K562 (cell line): ENCODE measurements at regions not wholly inside any gene's neighbourhood (a gene's known extent, or its start where the extent isn't known, plus 50 kb on each side); places are given as distances from the start of the nearest gene placed in this dataset.

ENCODE experiments used
- HCFC1 ChIP-seq: IDR thresholded peaks from 2 replicates; pipeline ENCODE4 v1.6.1; 2012; ENCODE audit warnings: low read depth, low read length, improper control_type of control experiment
- PBX2 ChIP-seq, 2 experiments: IDR thresholded peaks in 1 of 2; conservative IDR thresholded peaks in 1 of 2; 2 replicates each; pipeline ENCODE4 v1.6.1; 2016; ENCODE audit warnings: low read depth in 2 of 2, mild to moderate bottlenecking in 1 of 2, missing compliant biosample characterization in 1 of 2, missing genetic modification characterization in 1 of 2, moderate library complexity in 1 of 2
- RERE ChIP-seq: sonication (generic); formaldehyde crosslinking; IDR thresholded peaks from 2 replicates; pipeline ENCODE4 v1.8.0; 2023; ENCODE audit warnings: missing genetic modification reagents, mild to moderate bottlenecking, borderline replicate concordance
- SMARCA4 ChIP-seq: fragments of 450-650 bp; IDR thresholded peaks from 2 replicates; pipeline ENCODE4 v1.6.1; 2016
- ZNF212 ChIP-seq: fragments of 450-650 bp; formaldehyde crosslinking; IDR thresholded peaks from 2 replicates; pipeline ENCODE4 v1.4.0; 2020; ENCODE audit warnings: mild to moderate bottlenecking
- ZNF592 ChIP-seq: fragments of 450-650 bp; IDR thresholded peaks from 2 replicates; pipeline ENCODE4 v1.6.1; 2017; ENCODE audit warnings: antibody characterized with exemption, mild to moderate bottlenecking

- TF ChIP-seq PBX2 (CRISPR knock-in tag; IDR thresholded peaks at IDR 0.05; ENCODE audit: low read depth): peak; percentile 49; the same call in 1 of the 2 replicates
- TF ChIP-seq PBX2 (tag; conservative IDR thresholded peaks at IDR 0.05; ENCODE audit: low read depth): peak; percentile 96
- TF ChIP-seq ZNF592: 0 out of 2 replicates have a peak, but pooled peaks have one; percentile 34
- no peak for TF ChIP-seq HCFC1
- no peak for TF ChIP-seq ZNF212
- TF ChIP-seq SMARCA4: 0 out of 2 replicates have a peak, but pooled peaks have one; percentile 17
- no peak for TF ChIP-seq RERE
Measured at GRCh38 chr6:100230115-100230952, 234.4 kb downstream of the SIM1 start (continued).
